ENCODE measurements at regions not wholly inside any gene's neighbourhood (a gene's known extent, or its start where the extent isn't known, plus 50 kb on each side); places are given as distances from the start of the nearest gene placed in this dataset.
A peak's percentile ranks its signal among the peaks of the same experiment; 100 is the strongest.
"Not testable (repeated sequence)": the region's sequence is repeated elsewhere in the genome, so short reads cannot be mapped to it uniquely, and the experiment has no call there.

- no peak for DNase-seq
Measured at GRCh38 chr10:8173866-8174243, 119.4 kb downstream of the GATA3 start.

GRCh38 chr10:8174762-8175161 is 120.3 kb downstream of the GATA3 start:
- DNase-seq, result no peak

- DNase-seq, result not testable (repeated sequence)
Measured at GRCh38 chr10:8177526-8177925, 123.0 kb downstream of the GATA3 start.

GRCh38 chr10:8179773-8180172 is 125.3 kb downstream of the GATA3 start:
- DNase-seq, result not testable (repeated sequence)

- DNase-seq, result no peak
Measured at GRCh38 chr10:8180360-8181109, 126.0 kb downstream of the GATA3 start.

- no peak for DNase-seq
Measured at GRCh38 chr10:8181496-8182157, 127.1 kb downstream of the GATA3 start.

GRCh38 chr10:8182806-8183205 is 128.3 kb downstream of the GATA3 start:
- DNase-seq, result no peak

- DNase-seq, result peak; percentile 9
Measured at GRCh38 chr10:8183241-8183704, 128.8 kb downstream of the GATA3 start.

GRCh38 chr10:8187171-8187666 is 132.7 kb downstream of the GATA3 start:
- DNase-seq, result no peak

- no peak for DNase-seq
Measured at GRCh38 chr10:8189458-8189857, 135.0 kb downstream of the GATA3 start.

- DNase-seq, result no peak
Measured at GRCh38 chr10:8192301-8192700, 137.8 kb downstream of the GATA3 start.

GRCh38 chr10:8193546-8193945 is 139.1 kb downstream of the GATA3 start:
- DNase-seq, result no peak

GRCh38 chr10:8194050-8194449 is 139.6 kb downstream of the GATA3 start:
- DNase-seq, result no peak

GRCh38 chr10:8206882-8207281 is 152.4 kb downstream of the GATA3 start:
- DNase-seq, result no peak

- DNase-seq, result no peak
Measured at GRCh38 chr10:8211631-8212030, 157.1 kb downstream of the GATA3 start.

- DNase-seq, result no peak
Measured at GRCh38 chr10:8213735-8214134, 159.2 kb downstream of the GATA3 start.

GRCh38 chr10:8214587-8214986 is 160.1 kb downstream of the GATA3 start:
- DNase-seq, result no peak

GRCh38 chr10:8216893-8217292 is 162.4 kb downstream of the GATA3 start:
- DNase-seq, result no peak

GRCh38 chr10:8221451-8221850 is 167.0 kb downstream of the GATA3 start:
- DNase-seq, result no peak

- DNase-seq, result no peak
Measured at GRCh38 chr10:8224591-8224990, 170.1 kb downstream of the GATA3 start.

- DNase-seq, result no peak
Measured at GRCh38 chr10:8225187-8225586, 170.7 kb downstream of the GATA3 start.

- DNase-seq, result no peak
Measured at GRCh38 chr10:8227246-8227645, 172.8 kb downstream of the GATA3 start.

GRCh38 chr10:8229153-8229552 is 174.7 kb downstream of the GATA3 start:
- DNase-seq, result no peak

GRCh38 chr10:8230902-8231301 is 176.4 kb downstream of the GATA3 start:
- no peak for DNase-seq
